HG03060 (cell line): ENCODE measurements at regions not wholly inside any gene's neighbourhood (a gene's known extent, or its start where the extent isn't known, plus 50 kb on each side); places are given as distances from the start of the nearest gene placed in this dataset.
"Not testable (repeated sequence)": the region's sequence is repeated elsewhere in the genome, so short reads cannot be mapped to it uniquely, and the experiment has no call there.

Experiments used
- ATAC-seq: cut with Tn5 transposase; IDR thresholded peaks from one replicate; pipeline ENCODE4 v1.9.1; 2021; ENCODE audit warnings: low read depth, moderate number of reproducible peaks; ENCODE audit not compliant: unreplicated experiment

GRCh38 chr9:62931484-62931883, 1741.6 kb downstream of the SPATA31A7 start:
- not testable (repeated sequence) for ATAC-seq

- not testable (repeated sequence) for ATAC-seq
These were observed 1763.0 kb downstream of the SPATA31A7 start for GRCh38 chr9:62952840-62953239.
